ENCODE measurements at regions not wholly inside any gene's neighbourhood (a gene's known extent, or its start where the extent isn't known, plus 50 kb on each side); places are given as distances from the start of the nearest gene placed in this dataset.
A peak's percentile ranks its signal among the peaks of the same experiment; 100 is the strongest.

DNA sequence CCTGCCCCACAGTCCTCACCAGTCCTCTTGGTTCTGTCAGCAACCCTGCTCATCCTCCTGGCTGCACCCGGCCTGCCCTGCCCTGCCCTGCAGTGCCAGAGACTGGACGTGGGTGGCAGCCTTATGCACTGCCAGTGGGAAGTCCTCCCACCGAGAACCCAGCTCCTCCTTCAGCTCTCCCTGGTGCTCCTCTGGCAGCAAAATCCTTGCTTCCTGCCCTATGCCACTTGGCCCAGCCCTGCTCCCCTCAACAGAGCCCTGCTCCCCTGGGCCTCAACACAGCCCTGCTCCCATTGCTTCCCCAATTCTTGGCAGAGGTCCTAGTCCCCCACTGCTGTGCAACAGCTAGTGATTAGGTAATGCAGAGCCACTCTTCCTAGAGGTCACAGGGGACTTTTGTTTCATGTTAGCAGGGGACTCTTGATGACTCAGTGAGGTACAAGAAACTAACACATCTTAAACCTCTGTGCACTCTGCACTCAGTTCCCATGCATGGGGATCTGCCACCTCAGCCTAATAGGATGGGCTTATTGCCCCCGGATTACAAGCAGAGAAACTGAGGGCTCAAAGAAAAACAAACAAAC is 58.0 kb upstream of the EDAR start:
- Mint-ChIP-seq H3K4me1 (ENCODE audit: low read depth) (peaks cover 24% of the 10 kb centered on the region), H3K9me3 (no peaks in the 10 kb centered on the region), H3K36me3 (ENCODE audit: low read depth) (no peaks in the 10 kb centered on the region), H3K4me3 (no peak overlapping the region), H3K27me3 (ENCODE audit: low read depth) (no peaks in the 10 kb centered on the region), H3K27ac (no peak overlapping the region)
- peak; percentile 48 for DNase-seq
- intact Hi-C loops (cut with micrococcal nuclease), result loop anchor here (2.0 kb wide), 1 partner anchor 14 kb away; no protein-coding TSS in a partner anchor
- CTCF ChIA-PET, result interaction anchor here (0.6 to 2.6 kb wide), 3 partner anchors 11 to 138 kb away, joined by 3 to 9 read pairs (median 3); no protein-coding TSS in a partner anchor

DNA sequence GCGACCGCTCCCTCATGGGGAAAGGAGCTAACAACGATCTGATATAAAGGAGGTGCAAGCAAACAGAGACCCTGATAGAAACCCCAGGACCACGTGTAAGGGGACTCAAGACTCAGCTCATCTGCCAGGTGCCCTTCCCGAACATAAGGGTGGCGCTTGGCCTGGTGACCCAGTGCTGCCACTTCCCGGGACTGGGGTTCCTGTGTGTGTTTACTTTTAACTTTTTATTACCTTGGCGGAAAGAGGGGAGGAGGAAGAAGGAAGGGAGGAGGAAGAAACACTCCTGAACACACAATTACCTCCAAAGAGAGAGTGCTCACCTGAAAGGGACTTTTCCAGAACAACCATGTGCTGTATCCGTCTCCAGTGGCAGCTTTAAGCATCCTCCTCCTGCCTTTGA is 56.5 kb upstream of the EDAR start:
- Mint-ChIP-seq H3K9me3 (no peaks in the 10 kb centered on the region), H3K4me1 (ENCODE audit: low read depth) (peaks cover 24% of the 10 kb centered on the region), H3K4me3 (no peak overlapping the region), H3K36me3 (ENCODE audit: low read depth) (no peaks in the 10 kb centered on the region), H3K27ac (no peak overlapping the region), H3K27me3 (ENCODE audit: low read depth) (no peaks in the 10 kb centered on the region)
- intact Hi-C loops (cut with micrococcal nuclease), result no loop called here
- CTCF ChIA-PET, result interaction anchor here (0.7 to 0.8 kb wide), 2 partner anchors 44 to 450 kb away, joined by 3 read pairs; no protein-coding TSS in a partner anchor
- DNase-seq, result no peak

DNA sequence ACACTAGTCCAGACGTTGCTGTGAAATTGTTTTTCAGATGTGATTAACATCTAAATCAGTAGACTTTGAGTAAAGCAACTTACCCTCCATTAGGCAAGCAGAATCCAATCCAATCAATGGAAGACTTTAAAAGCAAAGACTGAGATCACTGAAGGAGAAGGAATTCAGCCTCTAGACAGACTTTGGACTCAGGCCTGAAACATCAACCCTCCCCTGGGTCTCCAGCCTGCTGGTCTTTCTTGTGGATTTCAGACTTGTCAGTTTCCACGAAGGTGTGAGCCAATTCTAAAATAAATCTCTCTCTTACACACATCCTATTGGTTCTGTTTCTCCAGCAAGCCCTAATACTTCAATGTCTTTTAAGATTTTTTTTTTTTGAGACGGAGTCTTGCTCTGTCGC is 50.0 kb upstream of the EDAR start:
- no peaks in the 10 kb centered on the region for H3K36me3 Mint-ChIP-seq (ENCODE audit: low read depth)
- H3K4me1 Mint-ChIP-seq (ENCODE audit: low read depth), result peaks cover 26% of the 10 kb centered on the region
- H3K9me3 Mint-ChIP-seq, result no peaks in the 10 kb centered on the region
- CTCF ChIA-PET, result no interaction called here
- no peaks in the 10 kb centered on the region for H3K27me3 Mint-ChIP-seq (ENCODE audit: low read depth)
- no peak overlapping the region for H3K4me3 Mint-ChIP-seq
- no peak for DNase-seq
- intact Hi-C loops (cut with micrococcal nuclease), result no loop called here
- H3K27ac Mint-ChIP-seq, result no peak overlapping the region
